ENCODE measurements at regions not wholly inside any gene's neighbourhood (a gene's known extent, or its start where the extent isn't known, plus 50 kb on each side); places are given as distances from the start of the nearest gene placed in this dataset.
"Not testable (repeated sequence)": the region's sequence is repeated elsewhere in the genome, so short reads cannot be mapped to it uniquely, and the experiment has no call there.

DNA sequence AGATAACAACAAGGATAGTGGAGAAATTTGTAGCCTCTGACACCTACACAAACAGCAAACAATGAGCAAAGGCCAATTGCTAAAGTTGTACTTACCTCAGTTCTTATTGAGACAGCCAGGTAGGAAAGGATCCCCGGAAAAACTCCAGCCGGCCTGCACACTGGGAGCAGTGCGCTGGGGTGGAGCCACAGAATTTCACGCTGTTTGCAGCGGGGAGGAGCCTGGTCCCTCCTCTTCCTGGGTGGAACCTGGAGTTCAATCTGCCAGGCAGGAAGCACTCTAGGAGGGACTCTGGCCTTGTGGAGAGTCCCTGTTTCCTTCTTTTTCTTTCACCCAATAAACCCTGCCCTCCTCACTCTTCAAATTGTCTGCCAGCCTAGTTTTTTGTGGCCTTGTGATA lies 382.6 kb upstream of the TGIF2LX start:
- WGBS (ENCODE audit: insufficient coverage) = 81% methylated on average over 4 of the region's 5 CpGs
- not testable (repeated sequence) for DNase-seq (ENCODE audit: low read depth in 4 of 6, low spot score in 6 of 6); H3K4me1 ChIP-seq (ENCODE audit: control insufficient read depth, insufficient read depth, low read length); H3K36me3 ChIP-seq (ENCODE audit: control insufficient read depth, insufficient read depth, low read length); H3K27ac ChIP-seq (ENCODE audit: low read depth, low read length); H3K9me3 ChIP-seq (ENCODE audit: control insufficient read depth, insufficient read depth, low read length); H3K4me3 ChIP-seq (ENCODE audit: low read depth, low read length); H3K27me3 ChIP-seq (ENCODE audit: control insufficient read depth, insufficient read depth, low read length)

DNA sequence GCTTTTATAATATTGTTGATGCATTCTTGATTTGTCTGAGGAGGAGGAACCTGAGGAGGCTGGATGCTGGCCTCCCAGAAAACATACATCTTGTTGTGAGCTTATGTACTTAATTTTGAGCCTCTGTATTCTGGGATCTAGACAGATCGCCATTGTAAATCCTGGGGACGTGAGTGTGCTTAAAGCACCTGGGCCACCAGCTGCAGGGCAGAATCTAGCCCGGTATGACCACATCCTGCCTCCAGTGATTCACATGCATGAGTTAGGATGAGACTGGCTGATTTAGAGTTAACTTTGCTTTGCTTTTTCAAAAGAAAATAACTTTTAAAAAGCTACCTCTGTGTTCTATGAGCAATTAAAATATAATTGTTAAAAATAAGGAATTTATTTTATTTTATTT lies 364.6 kb upstream of the TGIF2LX start:
- whole genome bisulfite sequencing (ENCODE audit: insufficient coverage) = 50% methylated on average over 1 of the region's 3 CpGs
- not testable (repeated sequence) for H3K9me3 ChIP-seq (ENCODE audit: control insufficient read depth, insufficient read depth, low read length); H3K27me3 ChIP-seq (ENCODE audit: control insufficient read depth, insufficient read depth, low read length); H3K27ac ChIP-seq (ENCODE audit: low read depth, low read length); DNase-seq (ENCODE audit: low read depth in 4 of 6, low spot score in 6 of 6); H3K4me3 ChIP-seq (ENCODE audit: low read depth, low read length); H3K4me1 ChIP-seq (ENCODE audit: control insufficient read depth, insufficient read depth, low read length); H3K36me3 ChIP-seq (ENCODE audit: control insufficient read depth, insufficient read depth, low read length)

DNA sequence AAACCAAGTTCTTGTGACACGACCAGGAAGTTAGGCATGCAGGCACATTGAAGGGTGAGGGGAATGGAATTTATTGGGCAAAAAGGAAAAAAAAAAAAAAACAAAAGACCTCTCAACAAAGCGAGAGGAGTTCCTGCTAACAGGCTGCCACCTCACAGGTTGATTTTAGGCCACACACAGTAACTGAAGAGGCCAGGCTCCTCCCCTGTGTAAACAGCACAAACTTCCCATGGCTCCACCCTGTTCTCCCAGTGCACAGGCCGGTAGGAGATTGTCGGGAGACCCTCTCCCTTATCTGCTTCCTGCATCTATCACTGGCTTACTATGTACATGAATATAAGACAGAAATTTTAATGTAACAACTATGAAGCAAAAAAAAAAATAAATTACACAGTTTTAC lies 359.6 kb upstream of the TGIF2LX start:
- not testable (repeated sequence) for H3K4me3 ChIP-seq (ENCODE audit: low read depth, low read length); H3K27me3 ChIP-seq (ENCODE audit: control insufficient read depth, insufficient read depth, low read length); H3K27ac ChIP-seq (ENCODE audit: low read depth, low read length); DNase-seq (ENCODE audit: low read depth in 4 of 6, low spot score in 6 of 6); H3K9me3 ChIP-seq (ENCODE audit: control insufficient read depth, insufficient read depth, low read length); H3K4me1 ChIP-seq (ENCODE audit: control insufficient read depth, insufficient read depth, low read length); H3K36me3 ChIP-seq (ENCODE audit: control insufficient read depth, insufficient read depth, low read length)
- WGBS (ENCODE audit: insufficient coverage) = no CpG with 5 or more reads among the region's 4 CpGs

DNA sequence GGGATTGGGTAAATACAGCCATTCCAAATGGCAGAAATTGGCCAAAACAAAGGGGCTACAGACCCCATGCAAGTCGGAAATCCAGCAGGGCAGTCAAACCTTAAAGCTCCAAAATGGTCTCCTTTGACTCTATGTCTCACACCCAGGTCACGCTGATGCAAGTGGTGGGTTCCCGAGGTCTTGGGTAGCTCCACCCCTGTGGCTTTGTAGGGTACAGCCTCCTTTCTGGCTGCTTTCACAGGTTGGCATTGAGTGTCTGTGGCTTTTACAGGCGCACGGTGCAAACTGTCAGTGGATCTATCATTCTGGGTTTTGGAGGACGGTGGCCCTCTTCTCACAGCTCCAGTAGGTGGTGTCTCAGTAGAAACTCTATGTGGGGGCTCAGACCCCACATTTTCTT lies 358.6 kb upstream of the TGIF2LX start:
- H3K4me1 ChIP-seq (ENCODE audit: control insufficient read depth, insufficient read depth, low read length); H3K27ac ChIP-seq (ENCODE audit: low read depth, low read length): not testable (repeated sequence)
- WGBS (ENCODE audit: insufficient coverage) = 70% methylated on average over 2 of the region's 6 CpGs

DNA sequence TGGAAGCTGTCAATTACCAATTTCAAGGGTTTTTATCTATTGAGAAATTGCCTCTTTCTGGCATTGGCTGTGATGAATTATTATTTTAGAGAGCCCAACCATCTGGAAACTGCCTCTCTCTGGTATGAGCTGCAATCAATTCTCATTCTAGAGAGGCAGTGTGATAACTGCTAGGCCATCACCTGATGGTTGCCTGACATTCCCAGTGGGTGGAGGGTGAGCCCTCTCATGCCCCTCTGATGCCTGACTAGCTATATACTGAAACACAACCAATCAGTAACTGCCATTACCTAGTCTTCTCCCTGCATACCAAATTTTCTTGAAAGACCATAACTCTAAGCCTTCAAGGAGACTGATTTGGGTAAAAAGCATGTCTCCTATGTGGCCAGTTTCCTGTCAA lies 353.9 kb upstream of the TGIF2LX start:
- not testable (repeated sequence) for H3K27ac ChIP-seq (ENCODE audit: low read depth, low read length); H3K27me3 ChIP-seq (ENCODE audit: control insufficient read depth, insufficient read depth, low read length); H3K4me3 ChIP-seq (ENCODE audit: low read depth, low read length); H3K9me3 ChIP-seq (ENCODE audit: control insufficient read depth, insufficient read depth, low read length); H3K36me3 ChIP-seq (ENCODE audit: control insufficient read depth, insufficient read depth, low read length); H3K4me1 ChIP-seq (ENCODE audit: control insufficient read depth, insufficient read depth, low read length)
- DNase-seq (ENCODE audit: low read depth in 4 of 6, low spot score in 6 of 6) = peak in 1 of 6 donors; percentile 1

More for the DNA sequence above, 358.6 kb upstream of the TGIF2LX start:
- H3K9me3 ChIP-seq (ENCODE audit: control insufficient read depth, insufficient read depth, low read length); H3K36me3 ChIP-seq (ENCODE audit: control insufficient read depth, insufficient read depth, low read length); H3K27me3 ChIP-seq (ENCODE audit: control insufficient read depth, insufficient read depth, low read length); DNase-seq (ENCODE audit: low read depth in 4 of 6, low spot score in 6 of 6); H3K4me3 ChIP-seq (ENCODE audit: low read depth, low read length): not testable (repeated sequence)

DNA sequence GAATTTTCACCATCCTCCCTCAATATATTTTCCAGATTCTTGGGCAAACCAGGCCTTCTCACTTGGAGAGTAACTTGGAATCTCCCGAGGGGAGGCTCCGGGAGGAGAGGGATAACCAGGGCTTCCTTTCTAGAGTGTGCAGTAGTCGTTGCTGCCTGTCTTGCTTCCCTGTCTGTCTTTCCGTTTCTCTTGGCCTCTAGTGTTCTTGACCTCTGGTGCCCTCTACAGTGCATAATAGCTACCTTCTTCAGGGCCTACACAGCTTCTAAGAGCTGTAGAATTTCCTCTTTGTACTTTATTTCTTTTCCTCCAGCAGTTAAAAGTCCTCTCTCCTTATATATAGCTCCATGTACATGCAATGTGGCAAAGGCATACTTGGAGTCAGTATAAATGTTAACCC lies 339.8 kb upstream of the TGIF2LX start:
- H3K4me1 ChIP-seq (ENCODE audit: control insufficient read depth, insufficient read depth, low read length); H3K4me3 ChIP-seq (ENCODE audit: low read depth, low read length); H3K9me3 ChIP-seq (ENCODE audit: control insufficient read depth, insufficient read depth, low read length); H3K27ac ChIP-seq (ENCODE audit: low read depth, low read length); DNase-seq (ENCODE audit: low read depth in 4 of 6, low spot score in 6 of 6); H3K36me3 ChIP-seq (ENCODE audit: control insufficient read depth, insufficient read depth, low read length); H3K27me3 ChIP-seq (ENCODE audit: control insufficient read depth, insufficient read depth, low read length): not testable (repeated sequence)
- 69% methylated on average over 4 of the region's 4 CpGs for WGBS (ENCODE audit: insufficient coverage)

DNA sequence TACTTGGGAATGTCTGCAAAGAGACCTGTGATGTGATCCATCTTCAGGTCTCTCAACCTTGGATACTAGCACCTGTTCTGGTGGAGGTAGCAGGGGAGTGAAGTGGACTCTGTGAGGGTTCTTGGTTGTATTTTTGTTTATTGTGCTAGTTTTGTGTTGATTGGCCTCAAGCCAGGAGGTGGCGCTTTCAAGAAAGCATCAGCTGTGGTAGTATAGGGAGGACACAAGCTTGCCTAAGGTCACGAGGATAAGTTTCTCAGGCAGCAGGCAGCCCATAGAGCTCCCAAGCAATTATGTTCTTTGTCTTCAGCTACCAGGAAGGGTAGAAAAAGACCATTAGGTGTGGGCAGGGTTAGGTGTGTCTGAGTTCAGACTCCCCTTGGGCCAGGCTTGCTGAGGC lies 289.9 kb upstream of the TGIF2LX start:
- DNase-seq (ENCODE audit: low read depth in 4 of 6, low spot score in 6 of 6); H3K4me3 ChIP-seq (ENCODE audit: low read depth, low read length); H3K9me3 ChIP-seq (ENCODE audit: control insufficient read depth, insufficient read depth, low read length); H3K27ac ChIP-seq (ENCODE audit: low read depth, low read length); H3K4me1 ChIP-seq (ENCODE audit: control insufficient read depth, insufficient read depth, low read length); H3K36me3 ChIP-seq (ENCODE audit: control insufficient read depth, insufficient read depth, low read length); H3K27me3 ChIP-seq (ENCODE audit: control insufficient read depth, insufficient read depth, low read length): not testable (repeated sequence)
- 86% methylated on average over 1 of the region's 2 CpGs for whole genome bisulfite sequencing (ENCODE audit: insufficient coverage)

DNA sequence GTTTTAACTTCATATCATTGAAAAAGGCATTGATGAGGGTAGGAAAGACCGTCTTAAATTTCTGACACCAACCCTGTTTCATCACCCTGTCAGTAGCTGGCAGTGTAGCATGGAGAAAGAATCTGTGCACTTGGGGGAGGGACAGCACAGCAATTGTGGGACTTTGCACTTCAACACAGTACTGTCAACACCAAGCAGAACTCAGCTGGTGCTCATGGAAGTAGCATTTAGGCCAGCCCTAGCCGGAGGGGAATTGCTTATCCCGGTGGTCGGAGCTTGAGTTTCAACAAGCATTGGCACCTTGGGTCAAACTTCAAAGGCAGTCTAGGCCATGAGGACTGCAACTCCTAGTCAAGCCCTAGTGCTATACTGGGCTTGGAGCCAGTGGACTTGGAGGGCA lies 285.8 kb upstream of the TGIF2LX start:
- not testable (repeated sequence) for H3K4me1 ChIP-seq (ENCODE audit: control insufficient read depth, insufficient read depth, low read length); H3K36me3 ChIP-seq (ENCODE audit: control insufficient read depth, insufficient read depth, low read length); H3K27ac ChIP-seq (ENCODE audit: low read depth, low read length); H3K4me3 ChIP-seq (ENCODE audit: low read depth, low read length); H3K27me3 ChIP-seq (ENCODE audit: control insufficient read depth, insufficient read depth, low read length); DNase-seq (ENCODE audit: low read depth in 4 of 6, low spot score in 6 of 6); H3K9me3 ChIP-seq (ENCODE audit: control insufficient read depth, insufficient read depth, low read length)
- no CpG with 5 or more reads among the region's 4 CpGs for WGBS (ENCODE audit: insufficient coverage)

DNA sequence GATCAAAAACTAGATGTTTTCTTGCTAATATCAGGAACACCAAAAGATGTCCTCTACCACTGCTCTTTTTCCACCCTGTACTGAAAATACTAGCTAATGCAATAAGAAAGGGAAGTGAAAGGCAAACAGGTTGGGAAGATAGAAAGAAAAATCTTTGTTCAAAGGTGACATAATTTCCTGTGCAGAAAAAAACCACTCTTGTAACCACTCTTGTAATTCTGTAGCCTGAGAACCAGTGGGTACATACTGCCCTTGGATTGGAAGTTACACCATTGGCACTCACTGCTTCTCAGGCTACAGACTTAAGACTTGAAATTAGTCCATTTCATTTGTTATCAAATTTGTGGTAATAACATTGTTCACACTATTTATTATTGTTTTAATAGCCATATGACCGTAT lies 263.0 kb upstream of the TGIF2LX start:
- DNase-seq (ENCODE audit: low read depth in 4 of 6, low spot score in 6 of 6); H3K36me3 ChIP-seq (ENCODE audit: control insufficient read depth, insufficient read depth, low read length); H3K27ac ChIP-seq (ENCODE audit: low read depth, low read length); H3K27me3 ChIP-seq (ENCODE audit: control insufficient read depth, insufficient read depth, low read length); H3K4me1 ChIP-seq (ENCODE audit: control insufficient read depth, insufficient read depth, low read length); H3K4me3 ChIP-seq (ENCODE audit: low read depth, low read length); H3K9me3 ChIP-seq (ENCODE audit: control insufficient read depth, insufficient read depth, low read length): not testable (repeated sequence)
- no CpG with 5 or more reads among the region's 1 CpG for whole genome bisulfite sequencing (ENCODE audit: insufficient coverage)

DNA sequence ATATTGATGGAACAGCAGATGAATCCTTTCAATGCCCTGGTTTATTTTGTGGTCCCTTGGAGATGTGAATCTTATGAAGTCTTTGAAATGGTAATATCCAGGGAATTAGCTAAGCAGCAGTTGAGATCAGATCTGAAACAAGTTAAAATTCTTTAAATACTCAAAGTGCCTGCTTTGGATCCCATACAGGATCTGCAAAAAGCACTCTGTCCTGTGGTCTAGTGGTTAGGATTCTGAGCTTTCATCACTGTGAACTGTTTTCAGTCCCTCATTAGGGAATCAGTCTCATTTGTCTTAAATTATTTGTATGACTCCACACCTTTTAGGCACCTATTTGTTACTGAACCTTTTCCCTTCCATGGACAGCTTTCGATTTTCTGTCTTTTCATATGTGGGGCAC lies 215.2 kb upstream of the TGIF2LX start:
- not testable (repeated sequence) for H3K4me3 ChIP-seq (ENCODE audit: low read depth, low read length); H3K4me1 ChIP-seq (ENCODE audit: control insufficient read depth, insufficient read depth, low read length); DNase-seq (ENCODE audit: low read depth in 4 of 6, low spot score in 6 of 6); H3K9me3 ChIP-seq (ENCODE audit: control insufficient read depth, insufficient read depth, low read length); H3K36me3 ChIP-seq (ENCODE audit: control insufficient read depth, insufficient read depth, low read length); H3K27ac ChIP-seq (ENCODE audit: low read depth, low read length); H3K27me3 ChIP-seq (ENCODE audit: control insufficient read depth, insufficient read depth, low read length)
- no CpG with 5 or more reads among the region's 1 CpG for WGBS (ENCODE audit: insufficient coverage)

All from spinal cord (tissue), 9 donors.